OCI-LY1 (cell line): ENCODE measurements at regions not wholly inside any gene's neighbourhood (a gene's known extent, or its start where the extent isn't known, plus 50 kb on each side); places are given as distances from the start of the nearest gene placed in this dataset.

Source experiments
- EZH2 ChIP-seq: fragments of 200-600 bp; sonication (generic), shearing (Covaris generic); IDR thresholded peaks from 2 replicates; pipeline ENCODE4 v1.8.0; 2017; ENCODE audit warnings: borderline replicate concordance, mixed run types, mild to moderate bottlenecking, antibody characterized with exemption, low read length, moderate library complexity, mixed read lengths
- TF ChIP-seq, protein P1 (sequence below): fragments of 200-600 bp; sonication (generic), shearing (Covaris generic); IDR thresholded peaks from 2 replicates; pipeline ENCODE4 v1.5.1; 2017; ENCODE audit warnings: mild to moderate bottlenecking, antibody characterized with exemption, low read length, moderate library complexity, mixed read lengths

DNA sequence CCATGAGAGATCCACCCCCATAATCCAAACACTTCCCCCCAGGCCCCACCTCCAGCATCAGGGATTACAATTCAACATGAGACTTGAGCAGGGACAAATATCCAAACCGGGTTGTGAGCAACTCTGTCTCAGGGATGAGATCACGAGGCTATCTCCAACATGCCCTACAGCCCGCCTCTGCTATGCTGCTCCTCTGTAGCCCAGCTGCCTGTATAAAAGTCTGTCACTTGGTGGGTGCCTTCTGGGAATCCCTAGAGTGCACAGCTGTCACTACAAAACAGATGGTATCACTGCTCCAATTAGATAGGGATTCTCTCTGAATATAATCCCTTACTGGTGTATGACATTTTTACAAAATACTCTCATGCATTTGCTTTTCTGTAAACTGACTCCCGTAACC, 114.9 kb upstream of the NANOS1 start:
- TF ChIP-seq, protein P1, sequence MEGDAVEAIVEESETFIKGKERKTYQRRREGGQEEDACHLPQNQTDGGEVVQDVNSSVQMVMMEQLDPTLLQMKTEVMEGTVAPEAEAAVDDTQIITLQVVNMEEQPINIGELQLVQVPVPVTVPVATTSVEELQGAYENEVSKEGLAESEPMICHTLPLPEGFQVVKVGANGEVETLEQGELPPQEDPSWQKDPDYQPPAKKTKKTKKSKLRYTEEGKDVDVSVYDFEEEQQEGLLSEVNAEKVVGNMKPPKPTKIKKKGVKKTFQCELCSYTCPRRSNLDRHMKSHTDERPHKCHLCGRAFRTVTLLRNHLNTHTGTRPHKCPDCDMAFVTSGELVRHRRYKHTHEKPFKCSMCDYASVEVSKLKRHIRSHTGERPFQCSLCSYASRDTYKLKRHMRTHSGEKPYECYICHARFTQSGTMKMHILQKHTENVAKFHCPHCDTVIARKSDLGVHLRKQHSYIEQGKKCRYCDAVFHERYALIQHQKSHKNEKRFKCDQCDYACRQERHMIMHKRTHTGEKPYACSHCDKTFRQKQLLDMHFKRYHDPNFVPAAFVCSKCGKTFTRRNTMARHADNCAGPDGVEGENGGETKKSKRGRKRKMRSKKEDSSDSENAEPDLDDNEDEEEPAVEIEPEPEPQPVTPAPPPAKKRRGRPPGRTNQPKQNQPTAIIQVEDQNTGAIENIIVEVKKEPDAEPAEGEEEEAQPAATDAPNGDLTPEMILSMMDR: no peak
- no peak for TF ChIP-seq EZH2
